ENCODE measurements at regions not wholly inside any gene's neighbourhood (a gene's known extent, or its start where the extent isn't known, plus 50 kb on each side); places are given as distances from the start of the nearest gene placed in this dataset.

DNA sequence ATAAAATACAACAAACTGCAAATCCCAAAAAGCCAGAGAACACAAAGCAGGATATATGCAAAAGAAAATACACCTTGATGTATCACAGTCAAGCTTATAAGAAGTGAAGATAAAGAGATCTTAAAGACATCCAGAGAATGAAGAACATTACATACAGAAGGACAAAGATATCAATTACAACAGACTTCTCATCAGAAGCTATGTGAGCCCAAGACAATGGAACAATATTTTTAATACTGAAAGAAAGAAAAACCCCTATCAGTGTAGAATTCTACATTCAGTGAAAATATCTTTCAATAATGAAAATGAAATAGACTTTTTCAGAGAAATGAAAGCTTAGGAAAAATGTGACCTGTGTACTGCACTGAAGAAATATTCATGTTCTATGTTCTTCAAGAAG lies 104.5 kb upstream of the PHACTR3 start:
- DNase-seq, result no peak

DNA sequence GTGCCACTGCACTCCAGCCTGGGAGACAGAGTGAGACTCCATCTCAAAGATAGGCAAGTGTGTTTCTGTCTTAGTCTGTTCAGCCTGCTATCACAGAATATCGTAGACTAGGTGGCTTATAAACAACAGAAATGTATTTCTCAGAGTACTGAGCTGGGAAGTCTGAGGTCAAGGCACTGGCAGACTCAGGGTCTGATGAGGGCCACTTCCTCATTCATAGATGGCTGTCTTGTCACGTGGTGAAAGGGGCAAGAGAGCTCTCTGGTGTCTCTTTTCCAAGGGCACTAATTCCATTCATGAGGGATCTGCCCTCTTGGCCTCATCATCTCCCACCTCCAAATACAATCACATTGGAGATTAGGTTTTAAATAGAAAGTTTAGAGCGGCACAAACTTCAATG lies 95.6 kb upstream of the PHACTR3 start:
- no peak for DNase-seq

DNA sequence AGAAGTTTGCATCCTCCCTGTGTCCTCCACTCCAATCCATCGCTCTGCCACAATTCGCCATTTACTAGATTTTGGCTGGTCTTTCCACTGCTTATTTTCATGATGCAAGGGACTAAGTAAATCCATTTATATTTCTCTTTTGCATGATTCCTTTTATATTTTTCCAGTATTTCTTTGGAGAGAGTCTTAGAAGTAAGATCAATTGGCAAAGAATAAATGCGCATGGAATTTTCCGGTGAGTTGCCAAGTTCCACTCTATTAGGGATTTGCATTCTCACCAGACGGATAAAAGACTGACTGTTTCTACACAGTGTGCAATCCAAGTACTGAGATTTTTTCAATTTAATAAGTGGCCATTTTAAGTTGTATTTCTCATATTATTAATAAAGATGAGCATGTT lies 91.7 kb upstream of the PHACTR3 start:
- no peak for DNase-seq

DNA sequence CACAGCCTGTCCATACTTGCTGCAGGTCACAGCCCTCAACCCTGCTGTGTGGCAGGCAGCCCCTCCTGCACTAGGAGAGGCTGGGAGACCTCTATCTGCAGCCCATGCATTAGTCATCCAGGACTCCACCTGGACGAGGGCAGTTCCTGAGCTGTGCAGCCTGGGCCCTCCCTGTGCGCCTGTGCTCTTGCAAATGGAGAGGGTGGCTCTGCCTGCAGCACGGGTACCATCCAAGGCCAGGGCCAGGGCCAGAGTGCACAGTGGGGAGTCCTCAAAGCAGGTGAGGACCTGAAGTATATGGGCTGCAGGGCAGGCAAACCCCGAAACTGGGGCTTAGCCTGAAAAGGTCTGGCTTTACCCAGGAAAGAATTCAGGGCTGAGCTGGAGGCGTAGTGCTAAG lies 89.8 kb upstream of the PHACTR3 start:
- no peak for DNase-seq

DNA sequence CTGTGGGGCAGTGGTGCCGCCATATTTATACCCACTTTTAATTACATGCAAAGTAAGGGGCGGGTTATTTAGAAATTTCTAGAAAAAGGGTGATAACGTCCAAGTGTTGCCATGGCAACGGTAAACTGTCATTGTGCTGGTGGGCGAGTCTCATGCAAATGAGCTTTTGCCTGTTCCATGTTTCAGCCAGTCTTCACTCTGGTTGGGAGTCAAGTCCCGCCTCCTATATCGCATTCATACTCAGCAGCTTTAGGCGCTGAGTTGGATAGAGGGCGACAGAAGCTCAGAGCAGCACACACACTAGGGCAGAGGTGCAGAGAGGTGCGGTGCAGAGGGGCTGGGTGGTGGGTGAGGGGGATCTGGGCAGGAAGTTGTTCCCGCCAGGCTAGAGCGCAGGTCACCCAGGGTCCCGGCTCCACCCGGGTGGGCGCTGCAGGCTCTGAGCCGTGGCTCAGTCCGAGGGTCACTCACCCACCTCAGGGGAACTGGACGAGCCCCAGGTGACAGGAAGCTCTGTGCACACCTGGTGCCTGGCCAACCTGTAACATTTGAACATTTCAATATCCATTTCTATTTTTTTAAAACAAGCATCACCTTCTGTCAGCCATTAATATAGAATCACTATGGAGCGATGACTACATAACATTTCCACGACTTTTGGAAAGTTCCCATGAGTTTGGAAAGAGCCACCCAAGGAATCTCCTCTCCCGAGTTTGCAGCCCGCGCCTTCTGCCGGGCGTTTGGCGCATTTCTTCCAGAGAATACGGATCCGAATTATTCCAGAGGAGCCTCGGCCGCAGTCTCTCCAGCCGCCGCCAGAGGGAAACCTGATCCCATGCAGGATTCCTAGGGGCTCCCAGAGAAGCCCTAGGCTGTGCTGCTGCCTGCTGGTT lies 89.1 kb upstream of the PHACTR3 start:
- DNase-seq, result no peak

DNA sequence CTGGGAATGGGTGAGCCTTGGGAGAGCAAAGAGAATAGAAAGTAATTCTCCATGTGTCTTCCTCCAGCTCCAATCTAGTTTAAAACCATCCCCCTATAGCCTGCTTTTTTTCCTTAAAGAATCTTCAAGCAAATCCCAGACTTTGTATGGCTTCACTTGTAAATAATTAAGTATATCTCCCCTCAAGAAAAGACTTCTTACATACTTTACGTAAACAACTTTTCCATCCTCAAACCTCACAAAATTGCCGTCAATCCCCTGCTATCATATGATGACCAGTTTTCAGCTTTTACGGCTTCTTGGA lies 88.5 kb upstream of the PHACTR3 start:
- DNase-seq, result no peak

DNA sequence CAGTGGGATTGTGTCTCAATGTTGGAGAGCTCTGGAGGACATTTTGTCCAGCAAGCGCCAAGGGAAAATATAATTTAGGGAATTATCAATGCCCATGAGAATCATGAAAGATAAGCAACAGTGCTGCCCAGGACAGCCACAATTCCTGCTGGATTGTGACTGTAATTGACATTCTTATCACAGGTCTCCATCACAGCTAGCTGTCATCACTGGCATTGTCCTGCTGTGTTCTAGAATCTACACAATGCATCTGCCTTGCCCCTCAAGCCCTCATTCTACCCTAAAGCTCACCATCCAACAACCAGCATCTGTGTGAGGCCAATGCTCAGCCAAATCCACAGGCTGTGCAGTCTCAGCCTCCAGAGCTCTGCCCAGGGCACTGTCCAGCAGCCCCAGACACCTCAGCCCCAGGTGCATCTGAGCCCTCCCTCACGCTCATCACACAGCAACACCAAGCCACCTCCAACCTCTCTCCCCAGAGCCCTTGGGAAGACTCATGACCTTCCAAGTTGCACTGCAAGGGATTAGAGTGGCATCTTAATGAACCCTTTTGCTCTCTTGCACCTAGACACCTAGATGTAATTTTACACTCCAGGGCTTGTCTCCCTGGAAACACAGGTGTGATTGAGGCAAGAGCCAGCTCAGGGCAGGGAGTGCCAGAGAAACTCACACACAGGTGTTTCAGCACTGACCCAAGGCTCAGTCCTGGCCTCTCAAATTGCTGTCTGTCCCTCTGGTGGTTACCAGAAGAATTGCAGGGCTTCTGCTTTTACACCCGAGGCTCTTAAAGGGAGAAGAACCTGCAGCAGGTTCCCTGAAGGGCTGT lies 85.2 kb upstream of the PHACTR3 start:
- no peak for DNase-seq

DNA sequence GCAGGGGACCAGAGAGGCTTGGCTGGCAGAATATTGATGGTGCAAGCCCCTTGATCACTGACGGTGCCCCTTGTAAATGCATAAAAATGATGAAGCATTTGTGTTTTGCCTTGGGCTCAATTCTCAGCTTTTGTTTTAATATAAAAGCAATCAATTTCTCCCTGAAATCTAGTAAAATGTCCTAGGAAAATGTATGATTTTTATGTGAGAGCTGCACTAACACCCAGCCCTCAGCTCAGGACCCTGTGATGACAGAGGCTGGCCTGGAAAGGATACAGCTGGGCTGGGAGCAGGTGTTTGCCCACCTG lies 84.7 kb upstream of the PHACTR3 start:
- DNase-seq, result no peak

DNA sequence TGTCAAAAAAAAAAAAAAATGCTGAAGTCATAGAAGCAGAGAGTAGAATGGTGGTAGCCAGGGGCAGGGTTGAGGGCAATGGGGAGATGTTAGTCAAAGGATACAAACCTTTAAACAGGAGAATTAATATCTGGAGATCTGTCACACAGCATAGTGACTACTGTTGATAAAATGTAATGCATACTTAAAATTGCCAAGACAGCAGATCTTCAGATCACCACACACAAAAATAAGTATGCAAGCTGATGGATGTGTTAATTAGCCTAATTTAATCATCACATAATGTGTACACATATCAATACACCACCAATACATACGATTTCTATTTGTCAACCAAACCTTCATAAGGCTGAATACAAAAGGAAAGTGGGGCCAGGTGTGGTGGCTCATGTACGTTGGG lies 83.5 kb upstream of the PHACTR3 start:
- no peak for DNase-seq

DNA sequence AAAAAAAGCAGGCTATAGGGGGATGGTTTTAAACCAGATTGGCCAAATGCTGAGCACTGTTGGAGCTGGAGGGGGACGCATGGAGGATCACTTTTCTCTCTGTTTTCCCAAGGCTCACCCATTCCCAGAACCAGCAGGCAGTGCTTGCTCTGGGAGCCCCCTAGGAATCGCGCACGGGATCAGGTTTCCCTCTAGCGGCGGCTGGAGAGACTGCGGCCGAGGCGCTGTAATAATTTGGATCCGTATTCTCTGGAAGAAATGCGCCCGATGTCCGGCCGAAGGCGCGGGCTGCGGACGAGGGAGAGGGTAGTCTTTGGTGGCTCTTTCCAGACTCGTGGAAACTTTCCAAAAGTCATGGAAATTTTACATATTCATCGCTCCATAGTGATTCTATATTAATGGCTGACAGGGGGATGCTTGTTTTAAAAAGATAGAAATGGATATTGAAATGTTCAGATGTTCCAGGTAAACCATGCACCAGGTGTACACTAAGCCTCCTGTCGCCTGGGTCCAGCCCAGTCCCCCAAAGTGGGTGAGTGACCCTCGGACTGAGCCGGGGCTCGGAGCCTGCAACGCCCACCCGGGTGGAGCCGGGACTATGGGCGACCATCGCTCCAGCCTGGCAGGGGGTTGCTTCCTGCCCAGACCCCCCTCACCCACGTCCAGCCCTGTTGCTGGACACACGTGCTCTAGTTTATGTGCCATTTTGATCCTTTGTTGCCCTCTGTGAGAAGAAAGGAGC lies 78.7 kb upstream of the PHACTR3 start:
- peak; percentile 75 for DNase-seq

DNA sequence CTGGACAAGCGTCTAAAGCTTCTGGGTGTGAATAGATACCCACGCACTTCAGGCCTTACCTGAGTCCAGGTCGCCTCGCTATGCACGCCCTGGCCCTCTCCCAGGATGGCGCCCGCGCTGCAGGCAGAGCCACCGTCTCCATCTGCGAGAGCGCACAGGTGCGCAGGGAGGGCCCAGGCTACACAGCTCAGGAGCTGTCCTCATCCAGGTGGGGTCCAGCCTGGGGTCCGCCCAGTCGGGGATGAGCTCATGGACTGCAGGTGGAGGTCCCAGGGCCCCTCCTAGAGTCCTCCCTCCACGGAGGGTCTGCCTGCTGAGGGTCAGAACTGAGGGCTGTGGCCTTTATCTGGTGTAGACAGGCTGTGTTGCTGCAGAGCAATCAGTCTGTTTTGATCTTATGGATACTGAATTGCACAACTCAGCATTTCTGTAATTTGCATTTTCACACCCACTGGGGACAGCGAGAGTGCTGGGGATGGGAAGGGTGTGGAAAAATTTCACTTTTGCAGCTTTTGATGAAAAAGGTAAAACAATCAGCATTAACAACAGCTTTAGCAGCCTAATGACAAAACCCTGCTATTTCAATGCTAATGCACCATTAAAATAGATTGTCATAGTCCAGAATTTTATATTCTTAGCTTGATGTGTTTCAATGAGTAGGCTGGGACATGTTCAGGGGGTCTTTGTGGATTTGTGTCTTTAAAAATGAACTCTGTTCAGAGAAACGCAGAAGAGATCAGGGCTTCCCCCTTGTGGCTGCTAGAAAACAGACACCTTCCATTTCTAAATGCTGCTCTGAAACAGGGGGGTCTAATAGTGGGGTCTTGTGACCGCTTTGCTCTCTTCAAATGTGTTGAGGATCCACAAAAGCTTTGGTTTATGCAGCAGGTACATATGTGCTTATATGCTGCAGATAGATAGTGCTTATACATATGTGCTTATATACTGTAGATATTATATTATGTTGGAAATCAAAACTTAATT lies 77.8 kb upstream of the PHACTR3 start:
- DNase-seq, result no peak

DNA sequence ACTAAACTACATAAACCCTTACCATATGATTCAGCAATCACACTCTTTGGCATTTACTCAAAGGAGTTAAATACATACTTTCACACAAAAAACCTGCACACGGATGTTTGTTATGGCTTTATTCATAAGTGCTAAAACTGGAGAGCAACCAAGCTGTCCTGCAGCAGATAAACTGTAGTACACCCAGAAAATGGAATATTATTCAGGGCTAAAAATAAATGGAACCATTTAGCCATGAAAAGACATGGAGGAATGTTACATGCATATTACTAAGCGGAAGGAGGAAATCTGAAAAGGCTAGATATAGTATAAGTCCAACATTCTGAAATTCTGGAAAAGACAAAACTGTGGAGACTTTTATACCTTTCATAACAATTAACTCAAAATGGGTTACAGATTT lies 73.6 kb upstream of the PHACTR3 start:
- no peak for DNase-seq

DNA sequence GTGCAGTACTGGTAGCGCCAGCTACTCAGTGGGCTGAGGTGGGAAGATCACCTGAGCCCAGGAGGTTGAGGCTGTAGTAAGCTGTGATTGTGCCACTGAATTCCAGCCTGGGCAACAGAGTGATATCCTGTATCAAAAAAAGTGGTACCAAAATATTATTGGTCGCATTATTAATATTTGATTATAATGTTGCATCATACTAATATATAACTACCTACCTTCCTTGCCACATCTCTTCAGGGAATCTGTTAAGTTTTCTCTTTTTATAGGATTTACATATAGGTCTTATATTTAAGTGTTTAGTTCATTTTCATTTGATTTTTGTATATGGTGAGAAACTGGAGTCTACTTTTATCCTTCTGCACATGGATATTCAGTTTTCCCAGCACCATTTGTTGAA lies 66.3 kb upstream of the PHACTR3 start:
- DNase-seq, result no peak

DNA sequence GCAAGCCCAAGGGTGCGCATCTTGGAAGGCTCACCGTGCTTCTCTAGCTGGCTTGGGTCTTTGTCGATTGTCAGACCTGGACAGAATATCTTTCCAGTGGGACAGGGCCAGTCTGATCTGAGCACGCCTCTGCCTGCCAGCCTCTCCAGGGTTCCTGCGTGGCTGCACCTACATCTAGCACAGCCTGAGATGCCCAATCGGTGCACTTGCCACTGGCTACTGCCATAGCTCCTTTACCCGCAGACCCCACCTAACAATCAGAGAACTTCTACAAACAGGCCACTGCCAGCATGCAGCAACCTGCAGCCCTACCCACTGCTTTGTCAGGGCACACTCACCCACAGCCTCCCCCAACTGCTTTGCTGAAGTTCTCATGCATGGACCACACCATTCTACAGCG lies 56.7 kb upstream of the PHACTR3 start:
- no peak for DNase-seq
